Peyer's patch (tissue), 4 donors: ENCODE measurements at regions not wholly inside any gene's neighbourhood (a gene's known extent, or its start where the extent isn't known, plus 50 kb on each side); places are given as distances from the start of the nearest gene placed in this dataset.

Experiments
- DNase-seq, 3 donors: peaks; one replicate each; pipeline ENCODE4 v3.0.0-alpha.2; 2017 to 2019
- H3K27ac ChIP-seq, 4 donors: fragments of 200-600 bp; sonication (generic); one replicate each; pipeline ENCODE4 v1.5.1; 2016 to 2019
- H3K27me3 ChIP-seq, 2 donors: fragments of 200-600 bp; sonication (generic); one replicate each; pipeline ENCODE4 v1.5.1; 2019
- H3K36me3 ChIP-seq, 3 donors: fragments of 200-600 bp; sonication (generic); one replicate each; pipeline ENCODE4 v1.5.1; 2016 to 2019
- H3K4me1 ChIP-seq, 4 donors: fragments of 200-600 bp; sonication (generic); one replicate each; pipeline ENCODE4 v1.5.1; 2016 to 2019
- H3K4me3 ChIP-seq, 4 donors: fragments of 200-600 bp; sonication (generic); 1 replicate in 3 of 4; 2 replicates in 1 of 4; pipeline ENCODE4 v1.5.1; 2016 to 2019; ENCODE audit warnings: mild to moderate bottlenecking in 1 of 4
- H3K9me3 ChIP-seq, 4 donors: fragments of 200-600 bp; sonication (generic); one replicate each; pipeline ENCODE4 v1.5.1; 2016 to 2019; ENCODE audit warnings: mild to moderate bottlenecking in 1 of 4
- CTCF ChIP-seq, 6 experiments: fragments of 450-650 bp in 4 of 6; fragments of 200-600 bp in 2 of 6; sonication (generic) in 1 of 6; IDR thresholded peaks; one replicate each; pipeline ENCODE4 v1.5.1; 2017 to 2019; ENCODE audit warnings: antibody characterized with exemption in 6 of 6, mild to moderate bottlenecking in 3 of 6, moderate library complexity in 1 of 6
- POLR2A ChIP-seq, 2 donors: fragments of 450-650 bp; IDR thresholded peaks; one replicate each; pipeline ENCODE4 v1.5.1; 2017; ENCODE audit warnings: antibody characterized with exemption in 2 of 2, mild to moderate bottlenecking in 2 of 2, moderate library complexity in 2 of 2

GRCh38 chr1:98030483-98030882 is 109.6 kb upstream of the DPYD start:
- DNase-seq, result no peak
- no peaks in the 10 kb centered on the region for H3K4me1 ChIP-seq
- H3K9me3 ChIP-seq, result no peaks in the 10 kb centered on the region
- TF ChIP-seq CTCF (IDR thresholded peaks at IDR 0.05) (no peak), POLR2A (IDR thresholded peaks at IDR 0.05) (no peak)
- no peaks in the 10 kb centered on the region for H3K36me3 ChIP-seq
- no peak overlapping the region for H3K4me3 ChIP-seq
- H3K27ac ChIP-seq, result no peak overlapping the region
- H3K27me3 ChIP-seq, result no peaks in the 10 kb centered on the region

GRCh38 chr1:98028800-98029199 is 108.0 kb upstream of the DPYD start:
- no peak for DNase-seq
- TF ChIP-seq CTCF (IDR thresholded peaks at IDR 0.05) (no peak), POLR2A (IDR thresholded peaks at IDR 0.05) (no peak)
- H3K4me3 ChIP-seq, result no peak overlapping the region
- no peaks in the 10 kb centered on the region for H3K4me1 ChIP-seq
- H3K27ac ChIP-seq, result no peak overlapping the region
- H3K9me3 ChIP-seq, result no peaks in the 10 kb centered on the region
- no peaks in the 10 kb centered on the region for H3K27me3 ChIP-seq
- no peaks in the 10 kb centered on the region for H3K36me3 ChIP-seq

- H3K36me3 ChIP-seq, result no peaks in the 10 kb centered on the region
- no peak for DNase-seq
- H3K9me3 ChIP-seq, result no peaks in the 10 kb centered on the region
- H3K27me3 ChIP-seq, result no peaks in the 10 kb centered on the region
- TF ChIP-seq POLR2A (IDR thresholded peaks at IDR 0.05) (no peak), CTCF (IDR thresholded peaks at IDR 0.05) (no peak)
- no peak overlapping the region for H3K4me3 ChIP-seq
- no peaks in the 10 kb centered on the region for H3K4me1 ChIP-seq
- no peak overlapping the region for H3K27ac ChIP-seq
Observed at GRCh38 chr1:98027103-98027705, 106.4 kb upstream of the DPYD start.

- no peaks in the 10 kb centered on the region for H3K4me1 ChIP-seq
- H3K36me3 ChIP-seq, result no peaks in the 10 kb centered on the region
- no peak overlapping the region for H3K27ac ChIP-seq
- H3K4me3 ChIP-seq, result no peak overlapping the region
- TF ChIP-seq CTCF (IDR thresholded peaks at IDR 0.05), result no peak
- DNase-seq, result no peak
- no peaks in the 10 kb centered on the region for H3K9me3 ChIP-seq
- no peaks in the 10 kb centered on the region for H3K27me3 ChIP-seq
Observed at GRCh38 chr1:98025858-98026257, 105.0 kb upstream of the DPYD start.

GRCh38 chr1:98021126-98021525 is 100.3 kb upstream of the DPYD start:
- TF ChIP-seq CTCF (IDR thresholded peaks at IDR 0.05), result no peak
- TF ChIP-seq POLR2A (IDR thresholded peaks at IDR 0.05), result no peak
- Histone ChIP-seq H3K36me3 (no peaks in the 10 kb centered on the region), H3K4me3 (no peak overlapping the region)

GRCh38 chr1:98019747-98020146 is 98.9 kb upstream of the DPYD start:
- TF ChIP-seq CTCF (IDR thresholded peaks at IDR 0.05) (no peak), POLR2A (IDR thresholded peaks at IDR 0.05) (no peak)
- H3K27me3 ChIP-seq, result no peaks in the 10 kb centered on the region
- no peaks in the 10 kb centered on the region for H3K36me3 ChIP-seq
- no peak overlapping the region for H3K4me3 ChIP-seq
- DNase-seq, result no peak
- H3K27ac ChIP-seq, result no peak overlapping the region
- H3K4me1 ChIP-seq, result no peaks in the 10 kb centered on the region
- no peaks in the 10 kb centered on the region for H3K9me3 ChIP-seq

More at GRCh38 chr1:98021126-98021525, 100.3 kb upstream of the DPYD start:
- Histone ChIP-seq H3K27ac (no peak overlapping the region), H3K27me3 (no peaks in the 10 kb centered on the region), H3K9me3 (no peaks in the 10 kb centered on the region), H3K4me1 (no peaks in the 10 kb centered on the region)
- DNase-seq, result no peak
